ENCODE measurements at regions not wholly inside any gene's neighbourhood (a gene's known extent, or its start where the extent isn't known, plus 50 kb on each side); places are given as distances from the start of the nearest gene placed in this dataset.

DNA sequence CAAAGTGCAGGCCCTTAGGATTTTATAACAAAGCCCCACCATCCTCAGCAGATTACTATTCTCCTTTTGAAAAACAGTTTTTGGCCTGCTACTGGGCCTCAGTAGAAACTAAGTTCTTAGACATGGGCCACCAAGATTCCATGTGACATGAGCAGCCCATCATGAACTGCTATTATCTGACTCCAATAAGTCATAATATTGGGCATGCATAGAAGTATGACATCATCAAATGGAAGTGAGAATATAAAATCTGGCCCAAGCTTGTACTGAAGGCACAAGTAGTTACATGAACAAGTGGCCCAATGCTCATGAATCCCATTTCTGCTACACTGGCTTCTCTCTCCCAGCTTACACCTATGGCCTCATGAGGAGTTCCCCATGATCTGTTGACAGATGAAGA lies 404.8 kb downstream of the EPHA5 start:
- no peaks in the 10 kb centered on the region for H3K9me3 ChIP-seq
- H3K27ac ChIP-seq = no peak overlapping the region
- H3K27me3 ChIP-seq = no peaks in the 10 kb centered on the region
- H3K36me3 ChIP-seq = no peaks in the 10 kb centered on the region
- H3K4me3 ChIP-seq = no peak overlapping the region
- TF ChIP-seq, protein P1, sequence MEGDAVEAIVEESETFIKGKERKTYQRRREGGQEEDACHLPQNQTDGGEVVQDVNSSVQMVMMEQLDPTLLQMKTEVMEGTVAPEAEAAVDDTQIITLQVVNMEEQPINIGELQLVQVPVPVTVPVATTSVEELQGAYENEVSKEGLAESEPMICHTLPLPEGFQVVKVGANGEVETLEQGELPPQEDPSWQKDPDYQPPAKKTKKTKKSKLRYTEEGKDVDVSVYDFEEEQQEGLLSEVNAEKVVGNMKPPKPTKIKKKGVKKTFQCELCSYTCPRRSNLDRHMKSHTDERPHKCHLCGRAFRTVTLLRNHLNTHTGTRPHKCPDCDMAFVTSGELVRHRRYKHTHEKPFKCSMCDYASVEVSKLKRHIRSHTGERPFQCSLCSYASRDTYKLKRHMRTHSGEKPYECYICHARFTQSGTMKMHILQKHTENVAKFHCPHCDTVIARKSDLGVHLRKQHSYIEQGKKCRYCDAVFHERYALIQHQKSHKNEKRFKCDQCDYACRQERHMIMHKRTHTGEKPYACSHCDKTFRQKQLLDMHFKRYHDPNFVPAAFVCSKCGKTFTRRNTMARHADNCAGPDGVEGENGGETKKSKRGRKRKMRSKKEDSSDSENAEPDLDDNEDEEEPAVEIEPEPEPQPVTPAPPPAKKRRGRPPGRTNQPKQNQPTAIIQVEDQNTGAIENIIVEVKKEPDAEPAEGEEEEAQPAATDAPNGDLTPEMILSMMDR (IDR thresholded peaks at IDR 0.05) = no peak
- TF ChIP-seq POLR2A (IDR thresholded peaks at IDR 0.05) = no peak
- TF ChIP-seq EP300 (IDR thresholded peaks at IDR 0.05) = no peak
- no peak for TF ChIP-seq POLR2AphosphoS5 (IDR thresholded peaks at IDR 0.05)
- no peak for DNase-seq (ENCODE audit: low spot score in 2 of 2)
- no peaks in the 10 kb centered on the region for H3K4me1 ChIP-seq

DNA sequence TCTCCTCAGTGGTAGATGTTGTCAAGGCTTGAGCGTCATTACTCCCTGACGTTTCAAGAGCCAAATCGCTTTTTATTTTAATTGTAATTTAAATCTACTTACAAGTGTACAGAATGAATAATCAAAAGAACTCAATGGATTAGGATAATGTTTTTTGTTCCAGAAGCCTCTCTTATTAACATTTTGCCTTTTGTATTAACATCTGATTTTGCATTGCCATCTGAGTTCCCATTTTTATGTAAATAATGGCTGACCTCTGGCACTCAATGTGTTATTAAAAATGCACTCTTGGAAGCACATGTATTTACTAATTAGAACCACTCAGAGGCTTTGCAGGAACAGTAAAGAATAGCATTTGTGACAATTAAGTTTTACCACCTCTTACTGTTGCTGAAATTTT lies 411.0 kb downstream of the EPHA5 start:
- TF ChIP-seq, protein P1 (IDR thresholded peaks at IDR 0.05) = no peak
- no peak for TF ChIP-seq POLR2AphosphoS5 (IDR thresholded peaks at IDR 0.05)
- TF ChIP-seq POLR2A (IDR thresholded peaks at IDR 0.05) = no peak
- no peak for TF ChIP-seq EP300 (IDR thresholded peaks at IDR 0.05)
- Histone ChIP-seq H3K4me1 (no peaks in the 10 kb centered on the region), H3K9me3 (no peaks in the 10 kb centered on the region), H3K27me3 (no peaks in the 10 kb centered on the region), H3K4me3 (no peak overlapping the region), H3K27ac (no peak overlapping the region), H3K36me3 (no peaks in the 10 kb centered on the region)
- no peak for DNase-seq (ENCODE audit: low spot score in 2 of 2)
- WGBS = 59% methylated on average over 3 of the region's 3 CpGs

GRCh38 chr4:65250916-65251315 lies 419.4 kb downstream of the EPHA5 start:
- Histone ChIP-seq H3K9me3 (no peaks in the 10 kb centered on the region), H3K27me3 (no peaks in the 10 kb centered on the region), H3K4me3 (no peak overlapping the region), H3K36me3 (no peaks in the 10 kb centered on the region), H3K4me1 (no peaks in the 10 kb centered on the region), H3K27ac (no peak overlapping the region)
- DNase-seq (ENCODE audit: low spot score in 2 of 2) = no peak
- TF ChIP-seq POLR2A (IDR thresholded peaks at IDR 0.05) (no peak), POLR2AphosphoS5 (IDR thresholded peaks at IDR 0.05) (no peak)
- TF ChIP-seq, protein P1 (IDR thresholded peaks at IDR 0.05) = no peak
- WGBS = 96% methylated on average over 2 of the region's 2 CpGs

DNA sequence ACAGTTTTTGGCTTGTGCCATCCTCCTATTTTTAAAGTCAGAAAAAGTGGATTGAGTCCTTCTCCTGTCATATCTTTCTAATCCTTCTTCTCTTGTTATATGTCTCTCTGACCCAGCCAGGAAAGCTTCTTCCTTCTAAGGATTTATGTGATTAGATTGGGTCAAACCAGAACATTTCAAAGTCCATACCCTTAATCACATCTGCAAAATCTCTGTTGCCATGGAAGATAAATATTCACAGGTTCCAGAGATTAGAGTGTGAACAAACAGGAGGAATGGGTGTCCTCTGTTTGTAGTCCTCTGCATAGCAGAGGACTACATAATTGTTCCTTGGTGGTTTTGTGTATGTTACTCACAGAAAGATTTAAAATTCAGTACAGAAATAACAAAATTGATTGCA lies 421.2 kb downstream of the EPHA5 start:
- Histone ChIP-seq H3K27ac (no peak overlapping the region), H3K36me3 (no peaks in the 10 kb centered on the region), H3K4me3 (no peak overlapping the region), H3K4me1 (no peaks in the 10 kb centered on the region), H3K27me3 (no peaks in the 10 kb centered on the region), H3K9me3 (no peaks in the 10 kb centered on the region)
- DNase-seq (ENCODE audit: low spot score in 2 of 2) = no peak
- no peak for TF ChIP-seq POLR2AphosphoS5 (IDR thresholded peaks at IDR 0.05)

GRCh38 chr4:65242156-65242846 lies 428.0 kb downstream of the EPHA5 start:
- no peaks in the 10 kb centered on the region for H3K27me3 ChIP-seq
- peak in 1 of 2 donors; percentile 74 for DNase-seq (ENCODE audit: low spot score in 2 of 2)
- WGBS = 92% methylated on average over 12 of the region's 16 CpGs

More at GRCh38 chr4:65242156-65242846, 428.0 kb downstream of the EPHA5 start:
- no peak overlapping the region for H3K4me3 ChIP-seq
- TF ChIP-seq EP300 (IDR thresholded peaks at IDR 0.05) (no peak), POLR2A (IDR thresholded peaks at IDR 0.05) (no peak), POLR2AphosphoS5 (IDR thresholded peaks at IDR 0.05) (no peak)
- TF ChIP-seq, protein P1 (IDR thresholded peaks at IDR 0.05) = no peak
- no peak overlapping the region for H3K27ac ChIP-seq
- H3K4me1 ChIP-seq = no peaks in the 10 kb centered on the region
- no peaks in the 10 kb centered on the region for H3K9me3 ChIP-seq
- H3K36me3 ChIP-seq = no peaks in the 10 kb centered on the region
